K562 (cell line): ENCODE measurements at regions not wholly inside any gene's neighbourhood (a gene's known extent, or its start where the extent isn't known, plus 50 kb on each side); places are given as distances from the start of the nearest gene placed in this dataset.

Experiments used
- ATAC-seq: fragments of 200-7000 bp; cut with Tn5 transposase; 3 replicates; pipeline ENCODE4 v1.9.1; 2020; ENCODE audit warnings: moderate library complexity
- BruUV-seq: library from RNA; stranded (reverse); fragments of 400-500 nt; replicated peaks from 2 replicates; lab custom pipeline; 2021; lab: Mats Ljungman, UMichigan
- CTCF ChIA-PET: fragments of 300-600 bp; formaldehyde crosslinking; extraction: SDS; loops from one replicate; lab custom pipeline; 2021; ENCODE audit warnings: low intra/inter-chr PET ratio; lab: Yijun Ruan, JAX
- POLR2A ChIA-PET: fragments of 300-600, 350-650 bp; sonication (Branson Sonifier 250); formaldehyde crosslinking; extraction: SDS; loops from one replicate; lab custom pipeline; 2021; ENCODE audit warnings: antibody characterized with exemption, inconsistent platforms; lab: Yijun Ruan, JAX
- DNase-seq, 4 experiments: peaks; one replicate each; pipeline versions ENCODE4 v3.0.0 to v3.0.0-alpha.2; 2011 to 2018; ENCODE audit warnings: low spot score in 3 of 4, mixed read lengths in 3 of 4; ENCODE audit errors: extremely low read depth in 1 of 4
- FAIRE-seq: peaks from 2 replicates; lab custom pipeline; 2011; peaks lifted over from hg19 to GRCh38; lab: Jason Lieb, UNC
- H2AFZ ChIP-seq: 2 replicates; pipeline ENCODE4 v1.6.0; 2011; ENCODE audit warnings: low read depth, low read length, control low read depth, inconsistent platforms
- H3K27ac ChIP-seq: fragments of 200-600 bp; 3 replicates; pipeline ENCODE4 v1.8.0; 2011; ENCODE audit warnings: low read depth, mild to moderate bottlenecking, control low read depth, inconsistent platforms, low read length, moderate library complexity, mixed read lengths; ENCODE audit errors: extremely low read depth
- H3K27me3 ChIP-seq, 2 experiments: fragments of 300-600 bp in 1 of 2; 2 replicates in 1 of 2; 3 replicates in 1 of 2; pipeline versions ENCODE4 v1.6.0 to v1.8.0; 2011; ENCODE audit warnings: inconsistent platforms in 2 of 2, low read length in 2 of 2, mild to moderate bottlenecking in 1 of 2, mixed read lengths in 1 of 2, moderate library complexity in 1 of 2; ENCODE audit not compliant: control insufficient read depth in 2 of 2, insufficient read depth in 2 of 2
- H3K36me3 ChIP-seq: fragments of 300-600 bp; 3 replicates; pipeline ENCODE4 v1.8.0; 2011; ENCODE audit warnings: mild to moderate bottlenecking, low read length, inconsistent platforms; ENCODE audit not compliant: control insufficient read depth, insufficient read depth
- H3K4me1 ChIP-seq, 2 experiments: fragments of 200-600 bp in 1 of 2; replicated peaks in 1 of 2; 2 replicates in 1 of 2; 3 replicates in 1 of 2; pipeline versions ENCODE4 v1.5.1 to v1.8.0; 2011; ENCODE audit warnings: inconsistent platforms in 2 of 2, low read length in 2 of 2, mild to moderate bottlenecking in 1 of 2, mixed read lengths in 1 of 2, moderate library complexity in 1 of 2; ENCODE audit not compliant: control insufficient read depth in 2 of 2, insufficient read depth in 2 of 2
- H3K4me2 ChIP-seq: 2 replicates; pipeline ENCODE4 v1.6.1; 2011; ENCODE audit warnings: low read length, control low read depth, inconsistent platforms, mixed read lengths; ENCODE audit not compliant: insufficient read depth
- H3K4me3 ChIP-seq: fragments of 200-600 bp; sonication (generic), shearing (Covaris generic); 2 replicates; pipeline ENCODE4 v1.5.1; 2016; ENCODE audit warnings: control low read depth, inconsistent platforms
- H3K79me2 ChIP-seq: fragments of 200-600 bp; 3 replicates; pipeline ENCODE4 v1.8.0; 2011; ENCODE audit warnings: low read length, inconsistent platforms; ENCODE audit not compliant: control insufficient read depth, insufficient read depth
- H3K9ac ChIP-seq, 2 experiments: 2 replicates each; pipeline versions ENCODE4 v1.6.0 to v1.6.1; 2011; ENCODE audit warnings: low read depth in 2 of 2, low read length in 2 of 2, control low read depth in 1 of 2, inconsistent platforms in 1 of 2, mild to moderate bottlenecking in 1 of 2, mixed read lengths in 1 of 2; ENCODE audit not compliant: insufficient read depth in 1 of 2
- H3K9me1 ChIP-seq: one replicate; pipeline ENCODE4 v1.6.0; 2011; ENCODE audit warnings: inconsistent platforms, mild to moderate bottlenecking, low read length, moderate library complexity; ENCODE audit not compliant: control insufficient read depth, insufficient read depth
- H3K9me3 ChIP-seq: replicated peaks from 2 replicates; pipeline ENCODE4 v1.5.1; 2011; ENCODE audit warnings: low read depth, low read length, inconsistent platforms; ENCODE audit not compliant: control insufficient read depth, insufficient read depth
- H4K20me1 ChIP-seq: replicated peaks from 2 replicates; pipeline ENCODE4 v1.6.1; 2011; ENCODE audit warnings: low read length, inconsistent platforms, mixed read lengths; ENCODE audit not compliant: control insufficient read depth, insufficient read depth
- CEBPB ChIP-seq: fragments of 450-650 bp; IDR thresholded peaks from 2 replicates; pipeline ENCODE4 v1.6.1; 2016; ENCODE audit warnings: missing genetic modification characterization, missing compliant biosample characterization
- CUX1 ChIP-seq: fragments of 200-800 bp; sonication (Bioruptor generic); IDR thresholded peaks from 2 replicates; pipeline ENCODE4 v1.6.1; 2016; ENCODE audit warnings: missing genetic modification characterization, missing compliant biosample characterization
- HNRNPUL1 ChIP-seq: fragments of 200-400 bp; formaldehyde crosslinking; IDR thresholded peaks from 2 replicates; pipeline ENCODE4 v1.6.1; 2017; ENCODE audit warnings: low read length
- KAT7 ChIP-seq: sonication (generic); formaldehyde crosslinking; IDR thresholded peaks from 2 replicates; pipeline ENCODE4 v1.8.0; 2022; ENCODE audit warnings: missing genetic modification reagents, mild to moderate bottlenecking, borderline replicate concordance
- RHOXF2B ChIP-seq: fragments of 250-450 bp; sonication (Bioruptor Pico); conservative IDR thresholded peaks from 2 replicates; pipeline ENCODE4 v1.5.1; 2021
- TSHZ1 ChIP-seq: fragments of 250-450 bp; sonication (Bioruptor Pico); IDR thresholded peaks from 2 replicates; pipeline ENCODE4 v1.4.0; 2020; ENCODE audit warnings: mild to moderate bottlenecking, moderate library complexity
- ZNF609 ChIP-seq: sonication (generic); formaldehyde crosslinking; IDR thresholded peaks from 2 replicates; pipeline ENCODE4 v1.8.1; 2023; ENCODE audit warnings: missing genetic modification reagents, mild to moderate bottlenecking, borderline replicate concordance
- ZNF696 ChIP-seq: fragments of 250-450 bp; sonication (Bioruptor Pico); conservative IDR thresholded peaks from 2 replicates; pipeline ENCODE4 v1.4.0; 2020; ENCODE audit warnings: mild to moderate bottlenecking, moderate library complexity
- WGBS: fragments of 100-300 bp; shearing (Covaris generic); methylation state at CpG from one replicate; pipeline ENCODE4 v1.1.6; 2016; ENCODE audit warnings: low coverage, mixed read lengths; ENCODE audit not compliant: insufficient coverage; ENCODE audit errors: missing lambda C conversion rate; 5-methylcytosine and 5-hydroxymethylcytosine counted together
- in situ Hi-C: fragments of 300-500 bp; cut with MboI; formaldehyde crosslinking; loops from 4 replicates; pipeline ENCODE4 v1.15.0; 2018; ENCODE audit warnings: inconsistent platforms, mixed read lengths
- intact Hi-C: fragments of 100-400 bp; cut with micrococcal nuclease; formaldehyde crosslinking; loops from 2 replicates; pipeline ENCODE4 v1.14.2; 2022

GRCh38 chr5:27996665-27997064 is 958.3 kb upstream of the CDH9 start (continued):
- TF ChIP-seq TSHZ1 (CRISPR knock-in tag) = no peak
- no peak for TF ChIP-seq HNRNPUL1
- TF ChIP-seq ZNF696 (CRISPR knock-in tag) = no peak
- no peak for TF ChIP-seq CEBPB

- H3K9ac ChIP-seq = no peak overlapping the region
- FAIRE-seq (no peak), DNase-seq (no peak), ATAC-seq (no peak)
- H3K4me2 ChIP-seq = no peak overlapping the region
- no peaks in the 10 kb centered on the region for H4K20me1 ChIP-seq
- intact Hi-C loops (no loop called here), in situ Hi-C loops (no loop called here)
- H3K79me2 ChIP-seq = no peaks in the 10 kb centered on the region
- H2AFZ ChIP-seq = no peak overlapping the region
- H3K9me3 ChIP-seq = no peaks in the 10 kb centered on the region
- H3K4me3 ChIP-seq = no peak overlapping the region
- no peaks in the 10 kb centered on the region for H3K4me1 ChIP-seq
- POLR2A ChIA-PET = no interaction called here
- no peak overlapping the region for H3K27ac ChIP-seq
- H3K9me1 ChIP-seq = no peaks in the 10 kb centered on the region
- H3K27me3 ChIP-seq = no peaks in the 10 kb centered on the region
- no TSS peak for BruUV-seq
- WGBS = 0% methylated on average over 5 of the region's 5 CpGs
- CTCF ChIA-PET = no interaction called here
- no peaks in the 10 kb centered on the region for H3K36me3 ChIP-seq
- TF ChIP-seq RHOXF2B = no peak
- no peak for TF ChIP-seq KAT7
- TF ChIP-seq ZNF609 = no peak
- no peak for TF ChIP-seq CUX1 (CRISPR knock-in tag)
Observed at GRCh38 chr5:27995867-27996266, 957.5 kb upstream of the CDH9 start.
